ENCODE measurements at regions not wholly inside any gene's neighbourhood (a gene's known extent, or its start where the extent isn't known, plus 50 kb on each side); places are given as distances from the start of the nearest gene placed in this dataset.
"Not testable (repeated sequence)": the region's sequence is repeated elsewhere in the genome, so short reads cannot be mapped to it uniquely, and the experiment has no call there.

- not testable (repeated sequence) for TF ChIP-seq CTCF, POLR2A, POLR2AphosphoS5 (IDR thresholded peaks at IDR 0.05)
Observed at GRCh38 chr5:34192923-34193262, 149.9 kb upstream of the C1QTNF3 start.

All from suprapubic skin (tissue), 4 donors.